ENCODE measurements at regions not wholly inside any gene's neighbourhood (a gene's known extent, or its start where the extent isn't known, plus 50 kb on each side); places are given as distances from the start of the nearest gene placed in this dataset.

GRCh38 chr16:35841632-35842031 lies 2382.2 kb downstream of the TP53TG3F start:
- DNase-seq, result no peak

- DNase-seq, result no peak
Observed at GRCh38 chr16:35862242-35862641, 2402.8 kb downstream of the TP53TG3F start.

GRCh38 chr16:35868630-35869029 lies 2409.2 kb downstream of the TP53TG3F start:
- DNase-seq, result no peak

- DNase-seq, result no peak
Observed at GRCh38 chr16:35873472-35873871, 2414.1 kb downstream of the TP53TG3F start.

GRCh38 chr16:35881654-35882053 lies 2422.2 kb downstream of the TP53TG3F start:
- no peak for DNase-seq

GRCh38 chr16:35906440-35906839 lies 2447.0 kb downstream of the TP53TG3F start:
- DNase-seq, result no peak

- DNase-seq, result no peak
Observed at GRCh38 chr16:35908152-35908551, 2448.7 kb downstream of the TP53TG3F start.

- DNase-seq, result no peak
Observed at GRCh38 chr16:35908942-35909341, 2449.5 kb downstream of the TP53TG3F start.

- no peak for DNase-seq
Observed at GRCh38 chr16:35909351-35909954, 2450.0 kb downstream of the TP53TG3F start.

GRCh38 chr16:35910409-35910808 lies 2451.0 kb downstream of the TP53TG3F start:
- no peak for DNase-seq

- DNase-seq, result no peak
Observed at GRCh38 chr16:35911899-35912298, 2452.5 kb downstream of the TP53TG3F start.

GRCh38 chr16:35931722-35932121 lies 2472.3 kb downstream of the TP53TG3F start:
- DNase-seq, result no peak

Measured in muscle of back (tissue), 3 donors.